ENCODE measurements at regions not wholly inside any gene's neighbourhood (a gene's known extent, or its start where the extent isn't known, plus 50 kb on each side); places are given as distances from the start of the nearest gene placed in this dataset.

DNA sequence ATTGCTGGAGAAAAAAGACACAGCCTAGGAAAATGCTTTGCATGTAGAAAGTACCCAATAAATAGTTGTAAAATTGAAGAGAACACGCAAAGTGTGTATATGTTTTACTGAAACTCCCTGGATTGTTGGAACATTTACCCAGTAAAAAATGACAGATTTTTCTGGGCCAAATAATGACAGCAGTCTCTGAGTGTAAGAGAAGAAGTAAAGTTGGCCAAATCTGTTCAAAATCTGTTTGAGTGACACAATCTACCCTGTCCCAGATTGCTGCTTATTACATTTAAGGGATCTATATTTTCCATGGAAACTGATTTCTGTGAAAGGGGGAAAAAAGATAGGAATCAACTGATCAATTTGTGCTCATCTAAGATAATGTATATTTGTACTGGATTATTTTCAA is 267.9 kb downstream of the TUSC7 start:
- no peak for ATAC-seq
- no peak for DNase-seq

DNA sequence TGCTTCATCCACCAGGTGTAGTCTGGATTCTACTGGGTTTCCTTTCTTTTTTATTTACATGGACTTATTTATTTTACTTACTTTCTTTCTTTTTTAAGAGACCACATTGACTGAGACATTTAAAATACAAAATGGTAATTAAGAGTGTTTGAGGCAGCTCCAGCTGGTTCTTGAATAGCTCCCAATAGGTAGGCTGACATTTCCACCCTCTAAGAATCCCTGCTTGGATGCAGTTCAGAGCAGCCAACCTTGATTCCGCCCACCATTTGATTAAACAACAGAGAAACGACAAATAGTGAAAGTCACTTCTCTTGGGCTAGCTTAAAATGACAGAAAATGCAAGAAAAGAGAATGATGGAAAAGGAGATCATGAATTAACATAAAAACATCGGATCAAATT is 270.5 kb downstream of the TUSC7 start:
- Histone ChIP-seq H3K9me3 (no peaks in the 10 kb centered on the region), H3K4me3 (no peak overlapping the region), H3K36me3 (ENCODE audit: low read depth) (no peaks in the 10 kb centered on the region), H3K4me1 (ENCODE audit: low read depth) (no peaks in the 10 kb centered on the region)
- ATAC-seq (no peak), DNase-seq (no peak)
- TF ChIP-seq, protein P1, sequence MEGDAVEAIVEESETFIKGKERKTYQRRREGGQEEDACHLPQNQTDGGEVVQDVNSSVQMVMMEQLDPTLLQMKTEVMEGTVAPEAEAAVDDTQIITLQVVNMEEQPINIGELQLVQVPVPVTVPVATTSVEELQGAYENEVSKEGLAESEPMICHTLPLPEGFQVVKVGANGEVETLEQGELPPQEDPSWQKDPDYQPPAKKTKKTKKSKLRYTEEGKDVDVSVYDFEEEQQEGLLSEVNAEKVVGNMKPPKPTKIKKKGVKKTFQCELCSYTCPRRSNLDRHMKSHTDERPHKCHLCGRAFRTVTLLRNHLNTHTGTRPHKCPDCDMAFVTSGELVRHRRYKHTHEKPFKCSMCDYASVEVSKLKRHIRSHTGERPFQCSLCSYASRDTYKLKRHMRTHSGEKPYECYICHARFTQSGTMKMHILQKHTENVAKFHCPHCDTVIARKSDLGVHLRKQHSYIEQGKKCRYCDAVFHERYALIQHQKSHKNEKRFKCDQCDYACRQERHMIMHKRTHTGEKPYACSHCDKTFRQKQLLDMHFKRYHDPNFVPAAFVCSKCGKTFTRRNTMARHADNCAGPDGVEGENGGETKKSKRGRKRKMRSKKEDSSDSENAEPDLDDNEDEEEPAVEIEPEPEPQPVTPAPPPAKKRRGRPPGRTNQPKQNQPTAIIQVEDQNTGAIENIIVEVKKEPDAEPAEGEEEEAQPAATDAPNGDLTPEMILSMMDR (IDR thresholded peaks at IDR 0.05), result no peak
- intact Hi-C loops (cut with DNase I, micrococcal nuclease), result no loop called here

More for the DNA sequence above, 267.9 kb downstream of the TUSC7 start:
- TF ChIP-seq, protein P1 (IDR thresholded peaks at IDR 0.05), result no peak
- no peaks in the 10 kb centered on the region for H3K36me3 ChIP-seq (ENCODE audit: low read depth)
- no peak overlapping the region for H3K4me3 ChIP-seq
- no peaks in the 10 kb centered on the region for H3K9me3 ChIP-seq
- intact Hi-C loops (cut with DNase I, micrococcal nuclease), result no loop called here
- no peaks in the 10 kb centered on the region for H3K4me1 ChIP-seq (ENCODE audit: low read depth)

- H3K4me3 ChIP-seq, result no peak overlapping the region
- no peak for ATAC-seq
- no peaks in the 10 kb centered on the region for H3K4me1 ChIP-seq (ENCODE audit: low read depth)
- no peak for DNase-seq
- no peaks in the 10 kb centered on the region for H3K9me3 ChIP-seq
- TF ChIP-seq, protein P1 (IDR thresholded peaks at IDR 0.05), result no peak
- no peaks in the 10 kb centered on the region for H3K36me3 ChIP-seq (ENCODE audit: low read depth)
- intact Hi-C loops (cut with DNase I, micrococcal nuclease), result no loop called here
These were observed 271.5 kb downstream of the TUSC7 start for GRCh38 chr3:116981089-116981488.

GRCh38 chr3:116984301-116984700 is 274.7 kb downstream of the TUSC7 start:
- intact Hi-C loops (cut with DNase I, micrococcal nuclease), result no loop called here
- Histone ChIP-seq H3K4me3 (no peak overlapping the region), H3K36me3 (ENCODE audit: low read depth) (no peaks in the 10 kb centered on the region), H3K4me1 (ENCODE audit: low read depth) (no peaks in the 10 kb centered on the region), H3K9me3 (no peaks in the 10 kb centered on the region)
- DNase-seq (no peak), ATAC-seq (no peak)
- TF ChIP-seq, protein P1 (IDR thresholded peaks at IDR 0.05), result no peak

DNA sequence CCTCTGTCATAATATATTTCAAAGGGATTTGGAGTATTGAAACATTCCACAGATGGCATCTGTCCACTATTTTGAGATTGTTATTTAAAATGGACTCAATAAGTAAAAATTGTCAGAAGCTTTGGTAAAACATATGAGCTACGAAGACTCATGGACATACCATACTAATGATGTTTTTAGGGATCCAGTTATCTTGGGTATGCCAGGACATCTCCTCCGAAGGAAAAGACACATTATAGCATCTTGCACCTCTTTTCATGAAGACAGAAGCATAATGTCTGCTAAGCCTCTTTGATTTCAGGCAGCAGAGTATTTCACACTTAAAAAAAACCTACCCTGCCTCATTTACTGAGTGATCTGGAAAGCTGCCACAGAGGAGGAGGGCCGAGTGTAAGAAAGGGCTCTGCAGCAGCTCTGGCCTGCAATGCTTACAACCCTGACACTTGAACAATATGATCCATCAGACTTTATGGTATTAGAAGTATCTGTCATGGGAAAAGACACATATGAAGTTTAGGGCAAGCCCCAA is 284.8 kb downstream of the TUSC7 start:
- Histone ChIP-seq H3K36me3 (ENCODE audit: low read depth) (no peaks in the 10 kb centered on the region), H3K4me3 (no peak overlapping the region), H3K4me1 (ENCODE audit: low read depth) (no peaks in the 10 kb centered on the region), H3K9me3 (no peaks in the 10 kb centered on the region)
- no peak for DNase-seq
- intact Hi-C loops (cut with DNase I, micrococcal nuclease), result no loop called here
- ATAC-seq, result no peak
- TF ChIP-seq, protein P1 (IDR thresholded peaks at IDR 0.05), result no peak

DNA sequence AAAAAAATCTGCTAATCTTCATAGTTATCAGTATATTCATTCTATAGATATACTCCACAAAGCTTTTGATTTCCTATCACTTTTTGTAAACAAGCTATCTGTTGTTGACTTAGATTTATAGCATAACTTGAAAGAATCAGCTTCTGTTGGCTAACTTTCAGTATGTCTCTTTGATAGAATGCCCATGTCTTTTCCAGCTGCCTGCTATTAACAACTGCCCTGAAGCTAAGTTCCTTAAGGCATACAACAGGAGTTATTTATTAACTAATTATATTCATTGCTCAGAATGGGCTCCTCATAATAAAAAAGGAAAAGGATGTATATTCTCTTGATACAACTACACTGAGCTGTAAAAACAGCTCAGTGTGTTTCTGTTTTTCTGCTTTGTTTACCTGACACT is 293.9 kb downstream of the TUSC7 start:
- intact Hi-C loops (cut with DNase I, micrococcal nuclease), result no loop called here
- Histone ChIP-seq H3K4me3 (no peak overlapping the region), H3K4me1 (ENCODE audit: low read depth) (no peaks in the 10 kb centered on the region), H3K9me3 (no peaks in the 10 kb centered on the region), H3K36me3 (ENCODE audit: low read depth) (no peaks in the 10 kb centered on the region)
- DNase-seq, result no peak
- TF ChIP-seq, protein P1 (IDR thresholded peaks at IDR 0.05), result no peak
- no peak for ATAC-seq
